Kidney (tissue), 13 donors: ENCODE measurements at regions not wholly inside any gene's neighbourhood (a gene's known extent, or its start where the extent isn't known, plus 50 kb on each side); places are given as distances from the start of the nearest gene placed in this dataset.

Experiments used
- DNase-seq, 5 donors: peaks; one replicate each; pipeline ENCODE4 v3.0.0-alpha.2; 2013 to 2020
- FAIRE-seq: peaks from 2 replicates; lab custom pipeline; 2012; peaks lifted over from hg19 to GRCh38; lab: Jason Lieb, UNC
- H3K27ac ChIP-seq, 2 donors: one replicate each; pipeline ENCODE4 v1.7.0; 2013; ENCODE audit warnings: low read depth in 2 of 2, low read length in 2 of 2, inconsistent platforms in 1 of 2
- H3K27me3 ChIP-seq: one replicate; pipeline ENCODE4 v1.7.1; 2013; ENCODE audit warnings: low read length, inconsistent platforms; ENCODE audit not compliant: control insufficient read depth, insufficient read depth
- H3K36me3 ChIP-seq, 3 donors: one replicate each; pipeline versions ENCODE4 v1.7.0 to v1.7.1; 2013; ENCODE audit warnings: low read length in 3 of 3, control low read depth in 1 of 3, inconsistent platforms in 1 of 3; ENCODE audit not compliant: insufficient read depth in 3 of 3, control insufficient read depth in 2 of 3
- H3K4me1 ChIP-seq, 3 donors: one replicate each; pipeline versions ENCODE4 v1.7.0 to v1.7.1; 2013; ENCODE audit warnings: low read length in 3 of 3, inconsistent platforms in 1 of 3, low read depth in 1 of 3; ENCODE audit not compliant: control insufficient read depth in 2 of 3, insufficient read depth in 2 of 3
- H3K4me3 ChIP-seq, 3 donors: one replicate each; pipeline versions ENCODE4 v1.7.0 to v1.8.1; 2013; ENCODE audit warnings: low read length in 3 of 3, control low read depth in 1 of 3, inconsistent platforms in 1 of 3
- H3K9ac ChIP-seq, 3 donors: one replicate each; pipeline versions ENCODE4 v1.7.0 to v1.7.1; 2013; ENCODE audit warnings: low read length in 3 of 3, control low read depth in 1 of 3, inconsistent platforms in 1 of 3
- H3K9me3 ChIP-seq, 3 donors: one replicate each; pipeline versions ENCODE4 v1.7.0 to v1.7.1; 2013; ENCODE audit warnings: low read length in 3 of 3, control low read depth in 1 of 3, inconsistent platforms in 1 of 3; ENCODE audit not compliant: control insufficient read depth in 2 of 3, insufficient read depth in 1 of 3
- intact Hi-C: fragments of 100-400 bp; cut with DNase I; formaldehyde crosslinking; loops from one replicate; pipeline ENCODE4 v1.11.1; 2022
- TF ChIP-seq, protein P1 (sequence below): IDR thresholded peaks from 3 replicates; pipeline ENCODE4 v1.5.1; 2012; ENCODE audit warnings: mild to moderate bottlenecking, moderate library complexity, borderline replicate concordance; ENCODE audit not compliant: insufficient read depth; ENCODE audit errors: extremely low read depth
- donor health status: control.
- donor health status: control.
- donor health status: control.
- donor health status: control.
- donor health status: control.
- donor health status: DM: yes; HTN: yes; CAD: no.
- donor health status: Normal renal cell carcinoma (clear cell type).

DNA sequence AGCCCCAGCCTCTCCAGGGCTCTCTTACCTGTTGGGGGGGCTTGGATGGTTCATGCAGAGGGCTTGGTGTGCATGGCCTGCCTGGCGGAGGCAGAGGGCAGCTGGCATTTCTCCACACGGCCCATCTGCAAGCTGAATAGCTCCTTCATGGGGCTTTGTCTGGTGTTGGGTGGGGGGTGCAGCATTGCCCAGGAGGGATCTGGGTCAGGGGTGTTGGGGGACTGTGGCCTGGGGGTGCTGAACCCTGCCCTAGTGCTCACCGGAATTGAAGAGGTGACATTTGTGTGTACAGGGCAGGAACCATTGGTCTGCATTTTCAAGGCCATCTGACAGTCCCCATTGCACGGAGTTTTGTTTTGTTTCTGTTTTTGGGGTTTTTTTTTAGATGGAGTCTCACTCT is 58.8 kb upstream of the HAAO start:
- intact Hi-C loops = no loop called here
- no peaks in the 10 kb centered on the region for H3K27me3 ChIP-seq
- peaks cover 3 to 15% (median 14%) of the 10 kb centered on the region in 3 donors for H3K4me1 ChIP-seq
- TF ChIP-seq, protein P1, sequence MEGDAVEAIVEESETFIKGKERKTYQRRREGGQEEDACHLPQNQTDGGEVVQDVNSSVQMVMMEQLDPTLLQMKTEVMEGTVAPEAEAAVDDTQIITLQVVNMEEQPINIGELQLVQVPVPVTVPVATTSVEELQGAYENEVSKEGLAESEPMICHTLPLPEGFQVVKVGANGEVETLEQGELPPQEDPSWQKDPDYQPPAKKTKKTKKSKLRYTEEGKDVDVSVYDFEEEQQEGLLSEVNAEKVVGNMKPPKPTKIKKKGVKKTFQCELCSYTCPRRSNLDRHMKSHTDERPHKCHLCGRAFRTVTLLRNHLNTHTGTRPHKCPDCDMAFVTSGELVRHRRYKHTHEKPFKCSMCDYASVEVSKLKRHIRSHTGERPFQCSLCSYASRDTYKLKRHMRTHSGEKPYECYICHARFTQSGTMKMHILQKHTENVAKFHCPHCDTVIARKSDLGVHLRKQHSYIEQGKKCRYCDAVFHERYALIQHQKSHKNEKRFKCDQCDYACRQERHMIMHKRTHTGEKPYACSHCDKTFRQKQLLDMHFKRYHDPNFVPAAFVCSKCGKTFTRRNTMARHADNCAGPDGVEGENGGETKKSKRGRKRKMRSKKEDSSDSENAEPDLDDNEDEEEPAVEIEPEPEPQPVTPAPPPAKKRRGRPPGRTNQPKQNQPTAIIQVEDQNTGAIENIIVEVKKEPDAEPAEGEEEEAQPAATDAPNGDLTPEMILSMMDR = no peak
- FAIRE-seq (no peak), DNase-seq (no peak)
- no peaks in the 10 kb centered on the region for H3K36me3 ChIP-seq
- no peak overlapping the region for H3K9ac ChIP-seq
- no peak overlapping the region for H3K27ac ChIP-seq
- no peak overlapping the region for H3K4me3 ChIP-seq
- H3K9me3 ChIP-seq = no peaks in the 10 kb centered on the region

DNA sequence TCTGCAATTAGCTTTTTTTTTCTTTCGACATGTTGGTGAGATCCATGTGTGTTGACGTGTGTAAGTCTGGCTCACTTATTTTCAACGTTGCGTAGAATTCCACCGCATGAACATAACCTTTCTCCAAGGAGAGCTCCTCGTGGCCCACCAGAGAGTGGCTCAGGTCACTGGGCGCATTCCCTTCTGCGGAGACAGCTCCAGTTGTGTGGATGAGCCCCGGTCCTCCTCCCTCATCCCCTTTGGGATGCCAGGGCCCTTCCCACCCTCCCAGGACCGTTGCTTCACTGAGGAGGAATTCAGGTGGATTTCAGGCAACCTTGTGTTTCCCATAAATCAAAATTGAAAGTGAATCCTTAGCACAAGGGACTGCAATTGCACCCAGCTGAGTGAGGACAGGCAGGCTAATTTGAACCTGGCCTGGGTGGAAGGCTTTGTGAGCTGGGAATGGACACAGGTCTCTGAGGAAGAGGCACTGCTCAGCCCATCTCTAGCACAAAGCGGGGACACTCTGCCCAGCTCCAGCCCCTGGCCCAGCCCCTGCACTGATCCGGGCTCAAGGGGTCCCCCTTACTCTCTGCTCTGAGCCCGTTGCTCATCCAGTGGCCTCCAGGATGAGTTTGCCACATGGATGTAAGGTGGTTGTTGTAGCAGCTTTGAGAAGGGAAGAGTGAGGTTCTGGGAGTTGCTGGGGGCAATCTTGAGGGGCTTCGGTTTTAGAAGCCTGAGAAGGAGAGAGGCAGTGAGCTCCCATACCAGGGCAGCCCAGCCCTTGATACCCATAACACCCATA is 57.8 kb upstream of the HAAO start:
- H3K27me3 ChIP-seq = no peaks in the 10 kb centered on the region
- H3K9ac ChIP-seq = no peak overlapping the region
- TF ChIP-seq, protein P1 = no peak
- H3K27ac ChIP-seq = no peak overlapping the region
- H3K36me3 ChIP-seq = no peaks in the 10 kb centered on the region
- no peaks in the 10 kb centered on the region for H3K9me3 ChIP-seq
- no peak for FAIRE-seq
- DNase-seq = no peak
- peaks cover 7 to 21% (median 14%) of the 10 kb centered on the region in 3 donors for H3K4me1 ChIP-seq
- intact Hi-C loops = no loop called here
- H3K4me3 ChIP-seq = no peak overlapping the region

GRCh38 chr2:42849311-42849710 is 56.9 kb upstream of the HAAO start:
- DNase-seq = no peak
- Histone ChIP-seq H3K9me3 (no peaks in the 10 kb centered on the region), H3K36me3 (no peaks in the 10 kb centered on the region), H3K27ac (no peak overlapping the region), H3K27me3 (no peaks in the 10 kb centered on the region), H3K4me3 (no peak overlapping the region), H3K4me1 (peaks cover 7 to 16% (median 14%) of the 10 kb centered on the region in 3 donors), H3K9ac (no peak overlapping the region)
- no peak for FAIRE-seq
- TF ChIP-seq, protein P1 = no peak
- intact Hi-C loops = loop anchor here (10.0 kb wide), 1 partner anchor 395 kb away; no protein-coding TSS in a partner anchor
